Esophagus squamous epithelium (tissue), 4 donors: ENCODE measurements at regions not wholly inside any gene's neighbourhood (a gene's known extent, or its start where the extent isn't known, plus 50 kb on each side); places are given as distances from the start of the nearest gene placed in this dataset.

Experiments used
- CTCF ChIP-seq, 6 experiments: fragments of 450-650 bp in 4 of 6; fragments of 200-600 bp in 2 of 6; sonication (generic) in 2 of 6; IDR thresholded peaks; one replicate each; pipeline ENCODE4 v1.5.1; 2016 to 2019; ENCODE audit warnings: antibody characterized with exemption in 6 of 6, mild to moderate bottlenecking in 4 of 6, moderate library complexity in 4 of 6
- POLR2A ChIP-seq, 4 donors: fragments of 450-650 bp; IDR thresholded peaks; one replicate each; pipeline ENCODE4 v1.6.1; 2017; ENCODE audit warnings: antibody characterized with exemption in 4 of 4, mild to moderate bottlenecking in 4 of 4, moderate library complexity in 3 of 4

GRCh38 chr2:236886456-236886855 lies 199.2 kb upstream of the COPS8 start:
- TF ChIP-seq CTCF (IDR thresholded peaks at IDR 0.05), result no peak
- TF ChIP-seq POLR2A (IDR thresholded peaks at IDR 0.05), result no peak
